DMS53 treated with DMSO at 0.1 percent for 48 hours (cell line): ENCODE measurements at regions not wholly inside any gene's neighbourhood (a gene's known extent, or its start where the extent isn't known, plus 50 kb on each side); places are given as distances from the start of the nearest gene placed in this dataset.
"Not testable (repeated sequence)": the region's sequence is repeated elsewhere in the genome, so short reads cannot be mapped to it uniquely, and the experiment has no call there.

Experiments used
- DNase-seq: peaks from one replicate; lab custom pipeline; 2025; ENCODE audit not compliant: unreplicated experiment; lab: John Stamatoyannopoulos, UW

DNA sequence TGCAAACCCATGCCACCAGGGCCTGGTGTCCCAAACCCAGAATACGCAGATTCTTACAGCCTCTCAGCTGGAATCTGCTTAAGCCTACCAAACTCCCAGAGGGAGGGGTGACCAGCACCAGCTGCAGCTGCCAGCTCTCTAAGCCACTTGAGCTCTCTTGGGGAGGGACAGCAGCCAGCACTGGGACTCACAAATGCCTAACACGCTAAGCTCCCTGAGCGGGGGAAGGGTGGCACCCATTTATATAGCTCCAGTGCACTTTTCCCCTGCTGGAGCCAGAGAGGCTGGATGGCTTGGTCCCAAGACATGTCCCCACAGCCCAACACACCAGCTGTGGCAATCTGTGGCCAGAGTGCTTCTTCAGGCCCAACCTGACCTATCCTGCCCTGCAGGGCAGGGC is 326.8 kb upstream of the NRG3 start:
- DNase-seq = peak; percentile 24

DNA sequence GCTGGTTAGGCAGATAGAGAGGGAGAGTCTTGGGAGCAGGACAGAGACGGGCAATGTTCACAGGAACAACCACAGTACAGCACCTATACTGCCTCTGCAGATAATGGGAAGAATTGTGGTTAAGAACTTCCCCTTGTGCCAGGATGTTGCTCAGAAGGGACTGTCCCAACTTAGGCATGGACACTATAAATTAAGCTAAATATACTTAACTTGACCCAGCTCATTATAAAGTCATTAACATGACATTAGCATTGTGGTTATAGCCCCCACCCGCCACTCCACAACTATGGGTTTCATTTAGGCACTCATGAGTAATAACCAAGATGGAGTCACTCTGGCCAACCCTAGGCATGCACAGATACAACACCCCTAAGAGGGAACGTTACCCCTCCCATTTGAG is 310.9 kb upstream of the NRG3 start:
- no peak for DNase-seq

DNA sequence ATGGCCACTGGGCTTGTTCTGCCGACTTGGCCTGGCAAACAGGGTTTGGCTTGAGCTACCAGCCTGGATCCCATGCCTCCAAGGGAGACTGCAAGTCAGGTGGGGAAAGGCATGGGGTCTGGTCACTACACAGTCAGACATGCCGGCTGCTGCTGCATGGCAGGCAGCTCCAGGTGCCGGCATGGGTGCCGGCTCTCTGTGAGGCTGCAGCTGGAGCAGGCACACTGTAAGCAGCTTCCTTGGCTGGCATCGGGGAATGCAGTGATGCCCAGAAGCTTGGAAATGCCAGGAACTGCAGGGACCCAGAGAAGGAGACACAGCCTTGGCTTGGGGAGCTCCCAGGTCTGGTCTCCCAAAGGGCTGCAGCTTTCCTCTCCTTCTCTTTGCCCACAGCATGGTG is 305.5 kb upstream of the NRG3 start:
- no peak for DNase-seq

DNA sequence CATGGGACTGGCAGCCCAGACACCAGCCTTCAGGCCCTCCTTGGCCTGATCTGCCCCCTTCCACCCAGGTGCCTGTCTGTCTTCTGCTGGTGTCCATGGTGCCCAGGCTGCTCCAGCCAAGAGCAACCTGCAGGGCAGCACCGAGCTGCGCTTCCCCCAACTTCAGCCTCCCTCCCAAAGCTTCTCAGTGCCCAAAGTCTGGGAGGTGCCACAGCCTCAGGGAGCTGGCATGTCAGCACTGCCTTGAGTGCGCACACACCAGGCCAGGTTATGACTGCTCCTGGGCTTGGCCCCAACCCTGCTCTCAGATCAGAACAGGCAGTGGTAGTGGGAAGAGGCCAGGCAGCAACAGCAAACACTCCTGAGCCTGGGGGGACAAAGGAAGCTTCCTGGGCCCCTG is 304.6 kb upstream of the NRG3 start:
- no peak for DNase-seq

DNA sequence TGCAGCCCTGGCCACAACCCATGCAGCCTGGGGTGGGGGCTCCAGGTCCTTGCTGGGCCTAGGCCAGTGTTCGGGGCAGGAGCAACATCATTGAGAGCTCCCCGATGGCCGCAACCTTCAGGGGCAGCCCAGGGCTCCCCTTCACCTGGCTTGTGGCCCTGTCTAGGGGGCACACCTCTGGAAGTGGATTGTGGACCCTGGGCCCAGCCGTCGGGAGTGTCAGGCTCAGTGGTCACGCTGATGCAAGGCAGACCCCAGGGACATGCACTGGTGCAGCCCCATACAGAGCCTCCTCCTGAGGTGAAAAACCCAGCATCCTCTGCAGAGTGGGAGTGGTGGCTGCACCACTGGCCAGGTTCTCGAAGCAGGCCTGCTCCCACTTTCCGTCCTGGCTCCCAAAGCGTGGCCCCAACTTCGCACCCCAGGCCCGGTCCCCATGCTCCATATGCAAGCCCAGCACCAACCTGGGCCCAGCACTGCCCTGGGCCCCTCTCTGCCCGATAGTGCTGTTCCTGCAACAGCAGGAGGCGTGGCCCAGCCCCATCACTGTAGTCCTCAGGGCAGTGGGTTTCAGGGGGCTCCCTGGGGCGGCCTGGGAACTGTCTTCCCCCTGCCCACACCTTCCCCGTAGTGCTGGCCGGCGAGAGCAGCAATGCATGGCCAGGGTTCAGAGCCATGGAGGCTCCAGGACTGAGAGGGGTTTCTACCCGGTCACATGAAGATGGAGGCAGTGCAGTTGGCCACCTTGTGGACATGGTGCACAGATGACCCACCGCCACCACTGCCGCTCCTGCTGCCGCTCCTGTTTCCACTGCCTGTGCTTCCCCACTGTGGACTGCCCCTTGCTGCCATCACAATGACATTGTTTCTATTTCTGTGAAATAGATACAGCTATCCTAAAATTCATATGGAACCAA is 303.9 kb upstream of the NRG3 start:
- DNase-seq = no peak

DNA sequence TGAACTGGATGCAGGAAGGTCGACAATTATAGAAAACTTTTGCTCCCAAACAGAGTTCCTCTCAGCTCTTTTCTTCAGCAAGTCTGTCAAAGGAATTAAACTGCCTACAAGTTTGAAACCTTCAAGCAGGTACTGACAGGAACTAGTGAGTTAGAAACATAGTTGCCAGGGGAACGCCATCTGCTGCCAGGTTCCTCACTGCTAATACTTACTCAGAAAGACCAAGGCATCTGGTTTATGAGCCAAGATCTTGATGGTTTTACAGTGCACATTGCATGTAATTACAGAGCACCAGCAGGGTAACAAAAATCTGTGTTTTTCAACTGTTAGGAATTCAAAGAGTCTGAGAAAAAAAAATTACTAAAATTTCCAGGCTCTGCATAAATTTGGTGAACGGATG is 300.0 kb upstream of the NRG3 start:
- no peak for DNase-seq

DNA sequence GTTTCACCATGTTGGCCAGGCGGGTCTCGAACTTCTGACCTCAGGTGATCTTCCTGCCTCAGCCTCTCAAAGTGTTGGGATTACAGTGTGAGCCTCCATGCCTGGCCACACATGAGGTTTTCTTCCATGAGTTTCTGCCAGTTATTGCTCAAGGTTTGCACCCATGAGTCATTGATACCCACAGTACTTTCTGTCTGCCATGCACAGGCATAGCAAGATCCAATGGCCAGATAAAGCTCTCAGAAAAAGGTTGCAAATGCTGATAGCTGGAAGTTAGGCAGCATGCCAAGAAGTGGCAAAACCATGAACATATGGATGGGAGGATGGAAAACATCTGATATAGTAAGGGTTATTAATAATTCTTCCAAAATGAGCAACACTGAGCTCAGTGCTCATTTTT is 298.7 kb upstream of the NRG3 start:
- no peak for DNase-seq

DNA sequence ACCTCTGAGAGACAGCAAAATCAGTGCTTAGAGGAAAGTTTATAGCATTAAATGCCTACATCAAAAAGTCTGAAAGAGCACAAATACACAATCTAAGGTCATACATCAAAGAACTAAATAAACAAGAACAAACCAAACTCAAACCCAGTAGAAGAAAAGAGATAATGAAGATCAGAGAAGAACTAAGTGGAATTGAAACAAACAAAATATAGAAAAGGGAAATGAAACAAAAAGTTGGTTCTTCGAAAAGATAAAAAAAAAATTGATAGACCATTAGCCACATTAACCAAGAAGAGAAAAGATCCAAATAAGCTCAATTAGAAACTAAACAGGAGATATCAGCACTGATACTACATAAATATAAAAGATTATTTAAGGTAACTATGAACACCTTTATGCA is 280.0 kb upstream of the NRG3 start:
- DNase-seq = no peak

DNA sequence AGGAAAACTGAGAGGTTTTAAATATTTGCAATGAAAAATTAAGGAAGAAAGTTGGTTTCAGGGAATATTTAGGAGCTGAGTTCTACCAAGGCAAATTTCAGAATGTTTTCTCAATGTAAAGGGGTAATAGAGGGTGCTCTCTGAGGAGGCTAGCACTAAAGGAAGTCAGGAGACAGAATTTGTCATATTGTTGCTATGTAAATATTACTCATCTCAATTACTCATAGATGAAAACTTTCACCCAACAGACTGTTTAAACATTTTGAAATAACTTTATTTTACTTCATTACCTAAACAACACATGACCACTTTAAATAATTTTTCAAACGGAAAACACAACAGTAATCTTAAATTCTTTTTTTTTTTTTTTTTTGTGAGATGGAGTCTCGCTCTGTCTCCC is 274.8 kb upstream of the NRG3 start:
- DNase-seq = peak; percentile 60

DNA sequence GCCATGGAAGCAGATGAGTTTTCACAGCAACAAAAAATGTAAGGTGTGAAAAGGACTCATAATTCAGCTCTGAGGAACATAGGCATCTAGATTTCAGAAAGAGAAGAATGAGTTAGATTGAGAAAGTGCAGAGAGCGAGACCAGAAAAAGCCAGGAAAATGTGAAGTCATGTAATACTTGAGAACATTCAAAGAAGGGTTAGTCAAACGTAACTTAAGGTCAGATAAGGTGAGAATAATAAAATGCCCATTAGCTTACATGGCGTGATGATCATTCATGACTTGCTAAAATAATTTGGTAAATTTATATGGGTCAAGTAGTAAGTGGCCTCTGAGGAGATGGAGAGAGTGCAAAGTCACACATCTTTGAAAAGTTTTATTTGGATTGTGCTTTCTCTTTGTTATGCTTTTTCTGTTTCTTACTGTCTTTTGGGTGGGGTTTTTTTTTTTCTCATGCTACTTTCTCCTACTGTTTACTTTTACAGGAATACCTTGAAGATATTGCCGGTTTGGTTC is 271.8 kb upstream of the NRG3 start:
- DNase-seq = no peak

DNA sequence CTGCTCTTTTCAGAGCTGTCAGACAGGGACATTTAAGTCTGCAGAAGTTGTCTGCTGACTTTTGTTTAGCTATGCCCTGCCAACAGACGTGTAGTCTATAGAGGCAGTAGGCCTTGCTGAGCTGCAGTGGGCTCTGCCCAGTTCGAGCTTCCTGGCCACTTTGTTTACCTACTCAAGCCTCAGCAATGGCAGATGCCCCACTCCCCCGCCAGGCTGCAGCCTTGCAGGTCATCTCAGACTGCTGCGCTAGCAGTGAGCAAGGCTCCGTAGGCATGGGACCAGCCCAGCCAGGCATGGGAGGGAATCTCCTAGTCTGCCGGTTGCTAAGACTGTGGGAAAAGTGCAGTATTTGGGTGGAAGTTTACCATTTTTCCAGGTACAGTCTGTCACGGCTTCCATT is 230.5 kb upstream of the NRG3 start:
- DNase-seq = not testable (repeated sequence)

DNA sequence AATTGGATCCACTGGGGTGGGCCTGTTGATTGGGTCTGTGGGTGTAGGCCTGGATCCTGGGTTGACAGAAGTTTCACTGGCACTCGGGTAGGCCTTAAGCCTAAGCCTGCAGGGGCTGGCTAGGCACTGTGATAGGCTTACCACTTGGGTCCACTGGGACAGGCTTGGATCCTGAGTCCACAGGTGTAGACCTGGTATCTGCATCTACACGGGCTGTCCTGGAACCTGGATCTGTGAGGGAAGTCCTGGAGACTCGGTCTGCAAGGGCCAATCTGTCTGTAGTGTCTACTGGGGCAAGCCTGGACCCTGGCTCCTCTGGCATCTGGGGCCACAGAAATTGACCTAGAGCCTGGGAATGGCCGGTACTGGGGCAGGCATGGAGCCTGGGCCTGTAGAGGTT is 219.0 kb upstream of the NRG3 start:
- DNase-seq = no peak

DNA sequence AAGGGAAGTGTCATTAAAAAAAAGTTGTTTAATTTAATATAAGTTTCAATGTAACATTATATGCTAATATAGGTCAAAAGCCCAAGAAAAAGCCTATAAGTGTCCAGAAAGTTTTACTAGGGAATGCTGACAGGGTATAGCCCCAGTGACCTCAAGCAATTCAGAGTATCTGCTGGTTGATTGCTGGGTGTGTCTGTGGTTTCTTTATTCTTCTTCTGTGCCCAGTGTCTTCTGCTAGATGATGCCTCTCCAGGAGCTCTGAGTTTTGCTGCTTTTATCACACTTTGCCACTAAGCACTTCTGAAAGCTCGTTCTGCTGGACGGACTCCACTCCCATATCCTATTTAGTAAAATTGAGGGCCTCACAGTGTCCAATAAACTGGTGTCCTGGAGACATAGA is 212.2 kb upstream of the NRG3 start:
- no peak for DNase-seq

DNA sequence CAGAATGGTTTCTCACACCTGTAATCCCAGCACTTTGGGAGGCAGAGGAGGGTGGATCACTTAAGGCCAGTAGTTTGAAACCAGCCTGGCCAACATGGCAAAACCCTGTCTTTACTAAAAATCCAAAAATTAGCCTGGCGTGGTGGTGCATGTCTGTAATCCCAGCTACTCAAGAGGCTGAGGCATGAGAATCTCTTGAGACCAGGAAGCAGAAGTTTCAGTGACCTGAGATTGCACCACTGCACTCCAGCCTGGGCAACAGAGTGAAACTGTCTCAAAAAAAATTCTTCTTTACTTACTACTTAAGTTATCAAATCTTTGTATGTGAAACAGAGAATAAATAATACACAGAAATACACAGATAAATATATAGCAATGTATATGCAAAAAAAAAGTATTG is 210.2 kb upstream of the NRG3 start:
- not testable (repeated sequence) for DNase-seq

DNA sequence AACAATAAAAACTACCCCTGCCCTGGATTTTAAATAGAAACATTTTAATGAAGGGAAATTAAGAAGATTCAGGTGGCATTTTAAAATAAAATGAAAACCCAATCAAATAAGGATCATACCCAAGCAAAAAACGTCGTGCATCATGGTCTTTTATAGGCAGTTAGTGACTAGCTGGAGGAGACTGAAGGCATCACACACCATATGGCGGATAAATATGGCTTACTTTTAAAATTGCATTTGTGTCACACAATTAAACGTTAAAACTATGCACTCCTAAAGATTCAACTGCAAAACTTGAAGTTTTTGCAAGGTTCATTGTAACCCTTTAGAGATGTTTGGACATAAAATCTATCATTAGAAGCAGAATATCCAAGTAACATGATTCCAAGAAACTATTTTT is 200.1 kb upstream of the NRG3 start:
- DNase-seq = no peak

DNA sequence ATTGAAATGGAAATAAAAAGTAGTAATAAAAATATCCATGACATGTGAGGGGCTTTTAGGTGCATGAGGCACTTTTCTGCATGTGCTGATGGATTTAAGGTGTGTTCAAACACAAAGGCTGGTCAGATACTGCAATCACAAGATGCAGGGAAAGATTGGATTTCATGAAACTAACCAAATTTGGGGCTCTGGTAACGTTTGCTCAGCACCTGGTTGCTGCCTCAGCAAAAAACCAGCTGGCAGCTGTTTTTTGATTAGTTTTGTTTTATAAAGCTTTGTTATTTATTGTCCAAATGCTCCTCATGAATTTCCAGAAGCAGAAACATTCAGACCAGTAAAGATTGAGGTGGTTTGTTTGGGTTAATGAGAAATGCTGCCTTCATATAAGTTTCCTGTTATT is 195.7 kb upstream of the NRG3 start:
- DNase-seq = no peak

DNA sequence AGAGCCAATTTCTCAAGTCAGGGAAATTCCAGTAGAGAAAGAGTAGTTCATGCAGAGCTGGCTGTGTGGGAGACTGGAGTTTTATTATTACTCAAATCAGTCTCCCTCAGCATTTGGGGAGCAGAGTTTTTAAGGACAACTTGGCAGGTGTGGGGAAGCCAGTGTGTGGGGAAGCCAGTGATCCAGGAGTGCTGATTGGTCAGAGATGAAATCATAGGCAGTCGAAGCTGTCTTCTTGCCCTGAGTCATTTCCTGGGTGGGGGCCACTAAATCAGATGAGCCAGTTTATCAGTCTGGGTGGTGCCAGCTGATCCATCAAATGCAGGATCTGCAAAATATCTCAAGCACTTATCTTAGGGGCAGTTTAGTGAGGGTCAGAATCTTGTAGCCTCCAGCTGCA is 194.6 kb upstream of the NRG3 start:
- DNase-seq = no peak

DNA sequence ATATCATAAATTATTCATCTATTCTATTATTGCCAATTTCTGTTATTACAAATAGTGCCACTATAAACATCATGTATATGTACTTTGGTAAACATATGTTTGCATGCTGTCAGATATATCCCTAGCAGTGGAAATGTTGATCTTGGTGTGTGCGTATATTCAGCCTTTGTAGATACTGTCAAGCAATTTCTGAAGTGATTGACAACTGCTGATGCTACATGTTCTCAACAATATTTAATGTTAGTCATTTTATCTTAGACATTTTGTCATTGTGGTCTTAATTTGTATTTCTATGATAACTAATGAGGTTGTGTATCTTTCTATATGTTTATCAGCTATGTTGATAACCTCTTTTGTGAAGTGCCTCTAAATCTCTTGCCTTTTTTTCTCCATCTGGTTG is 186.5 kb upstream of the NRG3 start:
- DNase-seq = no peak

DNA sequence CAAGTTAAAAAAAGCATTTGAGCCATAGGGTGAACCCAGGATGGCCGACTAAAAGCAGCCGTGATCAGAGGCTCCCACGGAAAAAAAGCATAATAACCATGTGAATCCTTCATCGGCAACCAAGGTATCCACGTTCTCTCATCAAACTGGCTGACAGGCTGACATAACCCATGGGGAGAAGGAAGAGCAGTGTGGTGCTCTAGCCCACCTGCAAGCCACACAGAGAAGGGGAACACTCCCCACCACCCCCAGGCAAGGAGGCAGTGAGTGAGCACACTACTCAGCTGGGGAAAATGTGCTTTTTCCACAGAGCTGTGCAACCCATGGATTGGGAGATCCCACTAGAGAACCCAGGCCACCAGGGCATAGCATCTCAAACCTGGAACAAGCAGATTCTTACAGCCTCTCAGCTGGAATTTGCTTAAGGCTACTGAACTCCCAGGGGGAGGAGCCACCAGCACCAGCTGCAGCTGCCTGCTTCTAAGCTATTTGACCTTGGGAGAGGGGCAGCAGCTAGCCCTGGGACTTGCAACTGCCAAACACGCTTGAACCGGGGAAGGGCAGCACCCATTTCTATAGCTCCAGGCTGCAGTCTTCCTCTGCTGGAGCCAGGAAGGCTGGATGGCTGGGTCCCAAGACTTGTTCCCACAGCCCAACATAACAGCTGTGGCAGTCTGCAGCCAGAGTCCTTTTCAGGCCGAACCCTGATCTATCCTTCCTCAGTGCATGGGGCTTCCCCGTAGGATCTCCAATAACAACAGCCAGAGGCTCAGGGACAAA is 178.2 kb upstream of the NRG3 start:
- DNase-seq = no peak

DNA sequence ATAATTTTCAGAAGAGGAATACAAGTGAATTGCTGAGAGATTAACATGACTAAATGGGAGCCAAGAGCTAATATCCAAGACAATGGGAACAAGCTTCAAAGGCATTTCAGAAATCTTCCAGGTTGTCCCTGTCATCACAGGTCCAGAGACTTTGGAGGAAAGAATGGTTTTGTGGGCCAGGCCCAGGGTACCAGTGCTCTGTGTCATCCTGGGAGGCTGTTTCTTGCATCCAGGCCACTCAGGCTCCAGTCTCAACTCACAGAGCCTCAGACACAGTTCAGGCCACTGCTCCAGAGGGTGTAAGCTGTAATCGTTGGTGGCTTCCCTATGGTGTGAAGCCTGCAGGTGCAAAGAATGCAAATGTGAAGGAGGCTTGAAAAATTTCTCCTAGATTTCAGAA is 170.4 kb upstream of the NRG3 start:
- no peak for DNase-seq

DNA sequence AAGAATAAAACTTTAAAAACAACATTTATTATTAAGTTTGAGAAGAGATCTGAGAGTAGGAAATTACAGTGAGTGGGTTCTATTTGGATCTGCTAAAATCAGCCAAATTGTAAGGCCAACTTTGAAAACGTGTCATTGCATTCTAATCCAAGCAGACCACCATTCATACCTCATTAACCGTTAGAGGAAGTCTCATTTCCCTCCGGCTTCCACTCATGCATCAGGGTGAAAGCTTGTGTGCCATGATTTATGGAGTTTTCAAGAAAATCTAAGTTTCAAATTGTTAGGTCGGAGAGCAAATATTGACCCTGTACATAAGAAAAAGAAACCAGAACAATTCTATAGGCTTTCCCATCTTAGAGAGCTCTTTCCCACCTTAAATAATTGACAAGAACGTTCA is 166.6 kb upstream of the NRG3 start:
- DNase-seq = no peak

DNA sequence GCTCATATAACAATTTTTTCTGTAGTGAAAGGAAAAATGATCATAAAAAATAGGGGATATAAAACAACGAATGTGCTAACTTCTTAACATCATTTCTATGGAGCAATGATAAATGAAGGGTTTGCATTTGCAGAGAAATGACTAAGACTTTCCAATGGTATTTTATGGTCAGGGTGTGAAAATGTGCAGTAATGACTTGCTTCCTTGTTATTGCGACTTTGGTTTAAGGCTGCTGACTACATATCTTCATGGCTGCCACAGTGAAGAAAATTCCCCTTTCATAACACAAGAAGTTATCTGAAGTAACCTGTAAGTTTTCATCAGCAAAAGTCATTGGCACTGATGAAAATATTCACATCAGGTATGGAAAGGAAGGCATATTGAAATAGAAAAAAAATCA is 166.1 kb upstream of the NRG3 start:
- no peak for DNase-seq
